Kidney epithelial cell (primary cell): ENCODE measurements at regions not wholly inside any gene's neighbourhood (a gene's known extent, or its start where the extent isn't known, plus 50 kb on each side); places are given as distances from the start of the nearest gene placed in this dataset.

Experiments used
- DNase-seq: peaks from one replicate; pipeline ENCODE4 v3.0.0-alpha.2; 2010; ENCODE audit warnings: low read depth
- H3K27me3 ChIP-seq: 2 replicates; pipeline ENCODE4 v1.6.0; 2011; ENCODE audit warnings: low read length; ENCODE audit not compliant: control insufficient read depth, insufficient read depth
- H3K36me3 ChIP-seq: 2 replicates; pipeline ENCODE4 v1.5.1; 2011; ENCODE audit warnings: low read length; ENCODE audit not compliant: control insufficient read depth, insufficient read depth
- H3K4me3 ChIP-seq: 2 replicates; pipeline ENCODE4 v1.5.1; 2011; ENCODE audit warnings: low read depth, mild to moderate bottlenecking, control low read depth, low read length
- TF ChIP-seq, protein P1 (sequence below): IDR thresholded peaks from 2 replicates; pipeline ENCODE4 v1.5.1; 2011; ENCODE audit warnings: mild to moderate bottlenecking, moderate library complexity, low read length, control low read depth, inconsistent platforms; ENCODE audit not compliant: insufficient read depth, poor library complexity, severe bottlenecking

DNA sequence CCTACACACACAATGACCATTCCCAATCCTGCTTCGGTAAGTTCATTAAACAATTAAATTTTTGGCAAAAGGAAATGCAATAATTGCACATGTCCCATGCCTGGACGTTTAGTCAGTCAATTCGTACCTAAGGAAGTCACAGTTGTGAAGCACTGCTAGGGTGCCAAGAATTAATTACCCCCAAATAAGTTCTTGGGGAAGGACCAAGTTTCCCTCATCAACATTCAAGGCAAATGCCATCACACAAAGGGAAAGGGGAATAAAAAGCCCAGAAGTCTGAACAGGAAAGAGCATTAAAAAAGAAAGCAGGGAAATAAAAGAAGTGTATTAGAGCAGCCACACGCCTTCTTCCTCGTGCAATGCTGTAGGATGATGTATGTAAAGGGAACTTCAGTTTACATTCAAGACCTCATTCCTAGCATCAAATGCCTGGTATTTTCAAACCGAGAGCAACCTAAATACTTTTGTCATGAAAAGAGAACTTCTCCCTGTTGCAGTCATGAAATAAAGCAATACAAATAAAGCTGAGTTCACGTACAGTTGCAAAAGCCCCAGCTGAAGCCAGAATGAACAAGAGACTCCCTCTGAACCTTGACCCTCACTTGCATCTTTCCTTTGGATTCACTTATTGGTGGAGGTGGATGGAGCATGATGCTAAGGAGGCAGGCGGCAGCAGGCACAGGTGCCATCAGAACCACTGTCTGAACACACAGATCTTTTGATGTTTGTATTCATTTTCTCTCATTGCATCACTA is 124.0 kb upstream of the PPARGC1A start:
- Histone ChIP-seq H3K27me3 (no peaks in the 10 kb centered on the region), H3K4me3 (no peak overlapping the region), H3K36me3 (no peaks in the 10 kb centered on the region)
- no peak for DNase-seq
- TF ChIP-seq, protein P1, sequence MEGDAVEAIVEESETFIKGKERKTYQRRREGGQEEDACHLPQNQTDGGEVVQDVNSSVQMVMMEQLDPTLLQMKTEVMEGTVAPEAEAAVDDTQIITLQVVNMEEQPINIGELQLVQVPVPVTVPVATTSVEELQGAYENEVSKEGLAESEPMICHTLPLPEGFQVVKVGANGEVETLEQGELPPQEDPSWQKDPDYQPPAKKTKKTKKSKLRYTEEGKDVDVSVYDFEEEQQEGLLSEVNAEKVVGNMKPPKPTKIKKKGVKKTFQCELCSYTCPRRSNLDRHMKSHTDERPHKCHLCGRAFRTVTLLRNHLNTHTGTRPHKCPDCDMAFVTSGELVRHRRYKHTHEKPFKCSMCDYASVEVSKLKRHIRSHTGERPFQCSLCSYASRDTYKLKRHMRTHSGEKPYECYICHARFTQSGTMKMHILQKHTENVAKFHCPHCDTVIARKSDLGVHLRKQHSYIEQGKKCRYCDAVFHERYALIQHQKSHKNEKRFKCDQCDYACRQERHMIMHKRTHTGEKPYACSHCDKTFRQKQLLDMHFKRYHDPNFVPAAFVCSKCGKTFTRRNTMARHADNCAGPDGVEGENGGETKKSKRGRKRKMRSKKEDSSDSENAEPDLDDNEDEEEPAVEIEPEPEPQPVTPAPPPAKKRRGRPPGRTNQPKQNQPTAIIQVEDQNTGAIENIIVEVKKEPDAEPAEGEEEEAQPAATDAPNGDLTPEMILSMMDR: no peak

- DNase-seq: no peak
- TF ChIP-seq, protein P1: no peak
- Histone ChIP-seq H3K27me3 (no peaks in the 10 kb centered on the region), H3K4me3 (no peak overlapping the region), H3K36me3 (no peaks in the 10 kb centered on the region)
Measured at GRCh38 chr4:24010994-24011393, 121.1 kb upstream of the PPARGC1A start.

- no peaks in the 10 kb centered on the region for H3K36me3 ChIP-seq
- no peak overlapping the region for H3K4me3 ChIP-seq
- TF ChIP-seq, protein P1: no peak
- no peak for DNase-seq
- no peaks in the 10 kb centered on the region for H3K27me3 ChIP-seq
Measured at GRCh38 chr4:24010573-24010972, 120.7 kb upstream of the PPARGC1A start.

DNA sequence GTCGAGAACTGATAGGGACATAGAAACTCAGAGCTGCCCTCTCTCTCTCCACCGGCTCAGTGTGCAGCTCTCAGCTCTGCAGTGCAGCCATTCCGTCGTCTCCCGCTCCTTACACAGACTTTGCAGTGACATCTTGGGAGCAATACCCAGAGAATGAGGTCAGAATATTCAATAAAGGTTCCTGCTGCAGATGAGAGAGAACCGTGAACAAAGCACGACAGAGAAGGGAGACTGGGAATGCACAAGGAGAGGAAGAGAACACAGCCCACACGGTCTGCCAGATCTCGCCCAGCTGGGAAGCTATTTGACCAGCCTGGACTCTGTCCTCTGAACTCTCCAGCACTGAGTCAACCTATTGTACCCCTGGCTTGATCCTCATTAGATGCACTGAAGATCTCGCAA is 118.0 kb upstream of the PPARGC1A start:
- TF ChIP-seq, protein P1: no peak
- Histone ChIP-seq H3K36me3 (no peaks in the 10 kb centered on the region), H3K4me3 (no peak overlapping the region), H3K27me3 (no peaks in the 10 kb centered on the region)
- DNase-seq: no peak

DNA sequence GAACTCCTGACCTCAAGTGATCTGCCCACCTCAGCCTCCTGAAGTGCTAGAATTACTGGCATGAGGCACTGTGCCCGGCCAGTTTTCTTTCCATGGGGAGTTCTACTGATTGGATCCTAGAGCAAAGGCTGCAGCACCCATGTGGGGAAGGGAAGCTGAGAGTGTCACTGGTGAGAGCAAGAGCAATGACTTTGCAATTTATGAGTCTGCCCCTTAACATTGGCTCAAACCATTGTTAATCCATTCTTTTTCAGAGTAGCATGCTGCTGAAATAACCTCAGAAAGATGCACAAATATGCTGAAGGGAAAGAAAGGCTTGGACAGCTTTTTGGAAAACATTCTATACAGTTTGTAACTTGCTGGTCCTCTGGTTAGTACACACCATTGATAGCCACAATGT is 116.4 kb upstream of the PPARGC1A start:
- H3K36me3 ChIP-seq: no peaks in the 10 kb centered on the region
- no peak overlapping the region for H3K4me3 ChIP-seq
- TF ChIP-seq, protein P1: no peak
- H3K27me3 ChIP-seq: no peaks in the 10 kb centered on the region
- DNase-seq: no peak

- Histone ChIP-seq H3K27me3 (no peaks in the 10 kb centered on the region), H3K4me3 (no peak overlapping the region), H3K36me3 (no peaks in the 10 kb centered on the region)
- no peak for DNase-seq
- TF ChIP-seq, protein P1: no peak
Measured at GRCh38 chr4:24003926-24004325, 114.1 kb upstream of the PPARGC1A start.
